Tibial nerve (tissue), 3 donors: ENCODE measurements at regions not wholly inside any gene's neighbourhood (a gene's known extent, or its start where the extent isn't known, plus 50 kb on each side); places are given as distances from the start of the nearest gene placed in this dataset.

Source experiments
- POLR2A ChIP-seq, 2 donors: fragments of 450-650 bp; IDR thresholded peaks; one replicate each; pipeline ENCODE4 v1.6.1; 2017; ENCODE audit warnings: antibody characterized with exemption in 2 of 2, mild to moderate bottlenecking in 2 of 2, moderate library complexity in 2 of 2
- TF ChIP-seq, protein P1 (sequence below), 5 experiments: fragments of 200-600 bp in 3 of 5; fragments of 450-650 bp in 2 of 5; sonication (generic) in 3 of 5; IDR thresholded peaks; one replicate each; pipeline ENCODE4 v1.5.1; 2016 to 2019; ENCODE audit warnings: antibody characterized with exemption in 5 of 5, mild to moderate bottlenecking in 3 of 5, moderate library complexity in 2 of 5

DNA sequence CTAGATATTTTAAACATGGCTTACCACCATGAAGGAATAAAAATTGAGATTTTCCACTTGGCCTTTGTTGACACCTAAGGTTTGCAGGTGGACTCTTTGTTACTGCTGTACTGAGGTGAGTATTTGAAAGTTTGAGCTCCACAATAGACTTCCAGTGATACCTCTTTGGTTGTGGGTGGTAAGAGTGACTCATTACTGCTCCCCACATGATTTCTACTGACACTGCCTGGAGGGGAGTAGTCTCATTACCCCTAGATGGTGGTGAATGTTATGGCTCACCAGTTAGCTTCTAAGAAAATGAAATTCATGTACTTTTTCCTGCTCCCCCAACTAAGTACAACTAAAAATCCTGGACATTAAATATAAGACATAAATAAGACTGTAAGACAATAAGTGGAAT lies 1183.1 kb upstream of the TMEFF2 start:
- TF ChIP-seq, protein P1, sequence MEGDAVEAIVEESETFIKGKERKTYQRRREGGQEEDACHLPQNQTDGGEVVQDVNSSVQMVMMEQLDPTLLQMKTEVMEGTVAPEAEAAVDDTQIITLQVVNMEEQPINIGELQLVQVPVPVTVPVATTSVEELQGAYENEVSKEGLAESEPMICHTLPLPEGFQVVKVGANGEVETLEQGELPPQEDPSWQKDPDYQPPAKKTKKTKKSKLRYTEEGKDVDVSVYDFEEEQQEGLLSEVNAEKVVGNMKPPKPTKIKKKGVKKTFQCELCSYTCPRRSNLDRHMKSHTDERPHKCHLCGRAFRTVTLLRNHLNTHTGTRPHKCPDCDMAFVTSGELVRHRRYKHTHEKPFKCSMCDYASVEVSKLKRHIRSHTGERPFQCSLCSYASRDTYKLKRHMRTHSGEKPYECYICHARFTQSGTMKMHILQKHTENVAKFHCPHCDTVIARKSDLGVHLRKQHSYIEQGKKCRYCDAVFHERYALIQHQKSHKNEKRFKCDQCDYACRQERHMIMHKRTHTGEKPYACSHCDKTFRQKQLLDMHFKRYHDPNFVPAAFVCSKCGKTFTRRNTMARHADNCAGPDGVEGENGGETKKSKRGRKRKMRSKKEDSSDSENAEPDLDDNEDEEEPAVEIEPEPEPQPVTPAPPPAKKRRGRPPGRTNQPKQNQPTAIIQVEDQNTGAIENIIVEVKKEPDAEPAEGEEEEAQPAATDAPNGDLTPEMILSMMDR (IDR thresholded peaks at IDR 0.05): no peak
- no peak for TF ChIP-seq POLR2A (IDR thresholded peaks at IDR 0.05)
